HG03025 (cell line): ENCODE measurements at regions not wholly inside any gene's neighbourhood (a gene's known extent, or its start where the extent isn't known, plus 50 kb on each side); places are given as distances from the start of the nearest gene placed in this dataset.
"Not testable (repeated sequence)": the region's sequence is repeated elsewhere in the genome, so short reads cannot be mapped to it uniquely, and the experiment has no call there.

ENCODE experiments used
- ATAC-seq: cut with Tn5 transposase; IDR thresholded peaks from one replicate; pipeline ENCODE4 v1.9.1; 2021; ENCODE audit warnings: mild to moderate bottlenecking, moderate library complexity; ENCODE audit not compliant: unreplicated experiment, low FRiP score

DNA sequence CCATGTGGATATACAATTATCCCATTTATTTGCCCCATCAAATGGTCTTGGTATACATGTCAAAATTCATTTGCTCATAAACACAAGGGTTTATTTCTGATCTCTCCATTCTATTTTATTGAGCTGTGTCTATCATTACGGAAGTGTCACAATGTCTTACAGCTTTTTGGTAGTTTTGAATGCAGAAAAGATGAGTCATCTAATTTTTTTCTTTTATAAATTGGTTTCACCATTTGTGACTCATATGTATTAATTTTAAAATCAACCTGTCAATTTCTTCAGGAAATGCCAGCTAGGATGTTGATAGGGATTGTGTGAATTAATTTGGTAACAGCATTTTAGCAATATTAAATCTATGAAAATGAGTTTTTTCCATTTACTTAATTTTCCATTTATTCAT, 2549.4 kb downstream of the PCDH9 start:
- no peak for ATAC-seq

GRCh38 chr13:64675255-64675892, 2554.8 kb downstream of the PCDH9 start:
- ATAC-seq = no peak

- no peak for ATAC-seq
Observed at GRCh38 chr13:64674126-64674525, 2556.0 kb downstream of the PCDH9 start.

DNA sequence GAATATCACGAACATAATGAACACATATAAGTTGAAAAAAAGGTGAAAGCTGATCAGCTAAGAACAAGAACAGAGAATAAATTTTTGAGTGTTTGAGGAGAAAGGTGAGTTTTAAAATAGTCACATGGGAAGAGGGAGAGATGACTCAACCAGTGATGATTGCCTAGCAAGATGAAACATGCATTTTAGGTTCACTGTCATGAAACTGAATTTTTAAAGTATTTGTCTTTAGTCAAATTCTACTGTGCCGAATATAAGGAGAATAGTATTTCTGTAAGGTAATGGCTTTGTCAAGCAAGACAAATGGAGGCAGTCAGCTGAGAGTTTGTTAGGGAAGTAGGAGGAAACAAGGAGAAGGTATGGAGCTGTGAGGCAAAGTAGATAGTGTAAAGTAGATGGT, 2557.4 kb downstream of the PCDH9 start:
- ATAC-seq = no peak

DNA sequence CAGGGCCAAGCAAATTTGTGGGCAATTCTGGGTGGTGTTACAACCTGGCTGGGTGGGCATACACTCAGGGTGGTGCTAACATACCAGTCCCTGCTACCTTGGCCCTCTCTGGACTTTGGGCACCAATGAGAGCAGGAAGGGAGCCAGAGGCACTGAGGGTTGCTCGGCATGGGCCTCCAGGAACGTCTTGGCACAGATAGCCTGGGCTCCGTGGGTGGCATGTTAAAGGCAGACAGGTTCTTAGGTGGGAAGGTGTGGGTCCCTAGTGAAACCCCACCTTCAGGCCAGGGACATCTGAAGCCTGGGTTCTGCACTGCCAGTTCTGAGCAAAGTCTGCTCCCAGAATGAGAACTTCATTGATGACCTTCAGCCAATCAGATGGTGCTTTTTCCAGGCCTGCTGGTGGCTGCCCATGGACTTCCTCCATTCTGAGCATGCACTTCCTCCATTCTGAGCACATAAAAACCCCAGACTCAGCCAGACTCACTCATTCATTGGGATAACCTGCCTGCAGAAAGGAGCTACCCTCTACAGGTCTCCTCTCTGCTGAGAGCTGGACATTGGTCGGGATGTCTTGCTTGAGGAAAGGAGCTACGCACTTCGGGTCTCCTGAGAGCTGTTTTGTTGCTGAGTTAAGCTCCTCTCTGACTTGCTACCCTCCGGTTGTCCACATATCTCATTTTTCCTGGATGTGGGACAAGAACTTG, 2567.1 kb downstream of the PCDH9 start:
- no peak for ATAC-seq

DNA sequence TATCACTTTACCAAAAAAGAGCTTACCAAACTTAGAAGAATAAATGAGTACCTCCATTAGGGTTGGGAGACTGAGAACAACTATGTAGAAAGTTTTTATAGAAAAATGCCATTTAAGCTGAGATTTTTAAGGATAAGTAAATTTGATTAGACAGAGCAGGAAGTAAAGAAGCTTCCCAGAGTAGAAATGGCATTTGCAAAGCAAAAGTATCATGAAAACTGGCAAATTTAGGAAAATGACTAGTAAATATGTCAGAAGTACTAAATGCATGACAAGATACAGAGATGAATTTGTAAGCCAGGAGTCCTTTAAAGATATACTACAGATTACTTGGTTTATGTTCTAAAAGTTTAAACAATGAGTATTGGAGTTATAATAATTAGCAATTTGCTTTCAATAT, 2581.8 kb downstream of the PCDH9 start:
- no peak for ATAC-seq

DNA sequence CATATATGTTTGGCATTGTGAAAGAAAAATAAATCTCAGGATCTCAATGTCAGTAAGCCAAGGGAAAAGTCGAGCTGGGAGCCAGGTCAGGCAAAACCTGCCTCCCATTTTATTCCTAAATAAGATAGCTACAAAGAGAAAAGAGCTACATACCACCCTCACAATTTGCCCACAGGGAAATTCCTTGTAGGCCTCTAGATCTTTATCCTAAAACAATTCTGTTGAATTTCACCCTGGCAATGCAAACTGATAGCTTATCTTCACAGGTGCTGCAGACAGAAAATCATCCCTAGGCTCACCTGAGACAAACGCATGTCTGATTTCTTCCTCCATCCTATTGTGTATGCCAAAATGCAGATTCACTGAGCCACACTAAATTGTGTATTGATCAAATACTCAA, 2587.1 kb downstream of the PCDH9 start:
- no peak for ATAC-seq

- no peak for ATAC-seq
Observed at GRCh38 chr13:64640002-64640401, 2590.1 kb downstream of the PCDH9 start.

- no peak for ATAC-seq
Observed at GRCh38 chr13:64639206-64639605, 2590.9 kb downstream of the PCDH9 start.

- ATAC-seq = no peak
Observed at GRCh38 chr13:64633948-64634347, 2596.2 kb downstream of the PCDH9 start.

DNA sequence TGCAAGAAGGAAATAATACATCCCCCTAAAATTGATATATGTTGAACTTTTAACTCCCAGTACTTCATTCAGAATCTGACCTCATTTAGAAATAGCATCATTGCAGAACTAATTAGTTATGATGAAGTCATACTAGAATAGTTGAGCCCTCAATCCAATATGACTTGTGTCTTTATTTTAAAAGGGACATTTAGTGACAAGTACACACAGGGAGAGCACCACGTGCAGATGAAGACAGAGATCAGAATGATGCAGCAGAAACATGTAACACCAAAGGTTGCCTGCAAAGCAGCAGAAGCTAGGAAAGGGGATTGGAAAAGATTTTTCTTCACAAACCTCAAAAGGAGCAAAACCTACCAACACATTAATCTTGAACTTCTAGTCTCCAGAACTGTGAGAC, 2602.5 kb downstream of the PCDH9 start:
- no peak for ATAC-seq

- ATAC-seq = no peak
Observed at GRCh38 chr13:64626105-64626504, 2604.0 kb downstream of the PCDH9 start.

- no peak for ATAC-seq
Observed at GRCh38 chr13:64617231-64617630, 2612.9 kb downstream of the PCDH9 start.

GRCh38 chr13:64591971-64592370, 2638.2 kb downstream of the PCDH9 start:
- ATAC-seq = no peak

- no peak for ATAC-seq
Observed at GRCh38 chr13:64579331-64579730, 2650.8 kb downstream of the PCDH9 start.

- no peak for ATAC-seq
Observed at GRCh38 chr13:64568748-64569147, 2661.4 kb downstream of the PCDH9 start.

GRCh38 chr13:64558031-64558430, 2672.1 kb downstream of the PCDH9 start:
- not testable (repeated sequence) for ATAC-seq

- ATAC-seq = no peak
Observed at GRCh38 chr13:64556376-64556775, 2673.8 kb downstream of the PCDH9 start.

DNA sequence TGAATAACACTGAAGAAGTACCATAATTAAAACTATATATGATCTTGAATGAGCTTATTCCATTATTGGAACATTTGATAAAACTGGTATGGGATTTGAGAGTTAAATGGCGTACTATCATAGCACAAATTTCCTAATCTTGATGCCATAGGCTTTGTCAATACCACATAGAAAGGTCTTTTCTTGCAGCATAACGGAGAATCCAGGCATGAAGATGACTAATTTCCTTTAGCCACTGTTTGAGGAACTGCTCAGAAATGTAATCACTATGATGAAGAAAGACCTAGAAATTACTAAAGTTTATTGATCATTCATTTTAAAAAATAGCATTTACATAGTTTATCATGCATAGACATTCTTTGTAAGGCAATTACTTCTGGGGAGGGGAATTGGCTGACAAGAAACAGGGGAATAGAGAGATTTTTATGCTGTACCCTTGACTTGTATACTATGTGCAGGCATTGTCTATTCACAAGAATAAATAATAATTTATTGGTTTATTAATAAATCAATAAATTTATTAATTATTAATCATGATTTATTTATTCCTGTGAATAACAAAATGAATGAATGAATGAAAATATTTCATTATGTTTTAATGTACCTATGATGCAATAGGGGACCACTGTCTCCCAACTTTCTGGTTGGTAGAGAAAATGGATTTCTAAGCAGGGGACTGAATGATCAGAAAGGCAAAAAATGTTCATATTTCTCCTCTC, 2676.6 kb downstream of the PCDH9 start:
- ATAC-seq = no peak

DNA sequence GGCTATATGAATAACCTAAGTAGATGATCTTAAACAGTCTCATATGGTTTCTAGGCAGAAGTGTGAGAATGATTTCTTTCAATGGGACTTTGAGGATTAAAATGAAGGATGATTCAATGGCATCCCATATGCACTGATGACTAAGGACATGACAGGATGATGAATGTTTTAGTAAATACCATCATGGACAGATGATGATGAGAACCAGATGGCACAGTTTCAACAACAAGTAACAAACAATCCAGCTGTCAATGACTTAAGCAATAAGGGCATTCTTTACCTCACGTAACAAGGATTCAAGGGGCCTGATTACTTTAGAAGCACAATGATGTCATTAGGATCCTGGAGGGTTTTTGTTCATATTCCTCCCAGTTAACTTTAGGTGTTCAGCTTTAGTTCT, 2678.4 kb downstream of the PCDH9 start:
- no peak for ATAC-seq

GRCh38 chr13:64546371-64546770, 2683.8 kb downstream of the PCDH9 start:
- ATAC-seq = no peak

DNA sequence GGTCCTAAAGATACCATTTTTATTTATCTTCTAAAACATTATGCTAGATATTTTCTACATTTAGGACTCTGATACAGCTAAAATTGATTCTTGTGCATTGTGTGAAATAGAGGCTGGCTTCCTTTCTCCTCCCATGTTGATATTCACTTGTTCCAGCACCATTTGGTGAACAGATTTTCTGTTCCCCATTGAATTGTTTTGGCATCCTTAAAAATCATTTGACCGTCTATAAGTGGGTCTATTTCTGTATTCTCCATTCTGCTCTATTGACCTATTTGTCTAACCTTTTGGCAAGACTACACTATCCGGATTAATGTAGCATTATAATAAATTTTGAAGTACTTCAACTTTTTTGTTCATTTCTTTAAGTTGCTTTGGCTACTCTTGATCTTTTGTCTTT, 2689.2 kb downstream of the PCDH9 start:
- no peak for ATAC-seq
